ENCODE measurements at regions not wholly inside any gene's neighbourhood (a gene's known extent, or its start where the extent isn't known, plus 50 kb on each side); places are given as distances from the start of the nearest gene placed in this dataset.
A peak's percentile ranks its signal among the peaks of the same experiment; 100 is the strongest.

DNA sequence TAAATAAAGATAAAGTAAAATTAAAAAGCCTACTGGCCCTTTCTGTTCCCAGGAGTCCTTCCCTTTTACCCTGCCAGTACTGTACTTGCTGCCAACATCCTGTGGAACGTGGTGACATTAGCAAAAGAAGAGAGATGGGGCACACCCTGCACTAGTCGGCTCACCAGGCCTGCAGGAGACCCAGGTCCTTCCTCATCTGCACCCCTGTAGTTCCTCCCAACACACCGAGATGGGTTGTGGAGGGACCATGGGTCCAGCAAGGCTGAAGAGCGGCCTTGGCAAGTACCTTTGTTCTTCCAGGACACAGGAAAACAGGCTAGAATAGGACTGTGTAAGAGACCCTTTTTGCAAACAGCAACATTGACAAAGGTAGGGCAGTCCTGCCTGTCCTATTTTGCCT, 98.7 kb upstream of the TMPRSS2 start:
- Histone ChIP-seq H3K4me3 (no peak overlapping the region), H3K9me3 (no peaks in the 10 kb centered on the region), H3K27me3 (peaks cover 0 to 4% of the 10 kb centered on the region in 2 donors), H3K36me3 (no peaks in the 10 kb centered on the region), H3K4me1 (peaks cover 0 to 5% (median 3%) of the 10 kb centered on the region in 4 donors), H3K27ac (no peak overlapping the region)
- no peak for DNase-seq
- intact Hi-C loops (cut with DNase I; ENCODE audit: low total_unique reads): loop anchor here (10.0 kb wide), 1 partner anchor 518 kb away; no protein-coding TSS in a partner anchor
- TF ChIP-seq, protein P1, sequence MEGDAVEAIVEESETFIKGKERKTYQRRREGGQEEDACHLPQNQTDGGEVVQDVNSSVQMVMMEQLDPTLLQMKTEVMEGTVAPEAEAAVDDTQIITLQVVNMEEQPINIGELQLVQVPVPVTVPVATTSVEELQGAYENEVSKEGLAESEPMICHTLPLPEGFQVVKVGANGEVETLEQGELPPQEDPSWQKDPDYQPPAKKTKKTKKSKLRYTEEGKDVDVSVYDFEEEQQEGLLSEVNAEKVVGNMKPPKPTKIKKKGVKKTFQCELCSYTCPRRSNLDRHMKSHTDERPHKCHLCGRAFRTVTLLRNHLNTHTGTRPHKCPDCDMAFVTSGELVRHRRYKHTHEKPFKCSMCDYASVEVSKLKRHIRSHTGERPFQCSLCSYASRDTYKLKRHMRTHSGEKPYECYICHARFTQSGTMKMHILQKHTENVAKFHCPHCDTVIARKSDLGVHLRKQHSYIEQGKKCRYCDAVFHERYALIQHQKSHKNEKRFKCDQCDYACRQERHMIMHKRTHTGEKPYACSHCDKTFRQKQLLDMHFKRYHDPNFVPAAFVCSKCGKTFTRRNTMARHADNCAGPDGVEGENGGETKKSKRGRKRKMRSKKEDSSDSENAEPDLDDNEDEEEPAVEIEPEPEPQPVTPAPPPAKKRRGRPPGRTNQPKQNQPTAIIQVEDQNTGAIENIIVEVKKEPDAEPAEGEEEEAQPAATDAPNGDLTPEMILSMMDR (IDR thresholded peaks at IDR 0.05): no peak

DNA sequence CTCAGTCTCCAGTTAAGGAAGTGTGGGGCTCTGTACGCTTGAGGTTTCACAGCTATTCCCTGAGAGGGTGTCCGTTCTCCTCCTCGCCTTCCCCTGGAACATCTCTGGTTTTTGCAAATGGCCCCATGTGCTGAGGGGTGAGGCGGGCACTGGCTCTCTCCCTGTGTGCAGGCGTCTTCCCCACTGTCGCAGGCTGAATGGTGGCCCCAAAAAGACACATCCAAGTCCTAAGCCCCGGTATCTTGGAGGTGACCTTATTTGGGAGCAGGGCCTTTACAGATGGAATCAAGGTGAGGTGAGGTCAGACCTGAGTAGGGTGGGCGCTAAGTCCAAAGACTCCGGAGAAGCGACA, 98.0 kb upstream of the TMPRSS2 start:
- Histone ChIP-seq H3K27me3 (peaks cover 0 to 4% of the 10 kb centered on the region in 2 donors), H3K36me3 (no peaks in the 10 kb centered on the region), H3K27ac (no peak overlapping the region), H3K4me3 (no peak overlapping the region), H3K9me3 (no peaks in the 10 kb centered on the region), H3K4me1 (peaks cover 0 to 10% (median 3%) of the 10 kb centered on the region in 4 donors)
- TF ChIP-seq, protein P1 (IDR thresholded peaks at IDR 0.05): no peak
- no peak for DNase-seq
- intact Hi-C loops (cut with DNase I; ENCODE audit: low total_unique reads): loop anchor here (10.0 kb wide), 1 partner anchor 519 kb away; no protein-coding TSS in a partner anchor

DNA sequence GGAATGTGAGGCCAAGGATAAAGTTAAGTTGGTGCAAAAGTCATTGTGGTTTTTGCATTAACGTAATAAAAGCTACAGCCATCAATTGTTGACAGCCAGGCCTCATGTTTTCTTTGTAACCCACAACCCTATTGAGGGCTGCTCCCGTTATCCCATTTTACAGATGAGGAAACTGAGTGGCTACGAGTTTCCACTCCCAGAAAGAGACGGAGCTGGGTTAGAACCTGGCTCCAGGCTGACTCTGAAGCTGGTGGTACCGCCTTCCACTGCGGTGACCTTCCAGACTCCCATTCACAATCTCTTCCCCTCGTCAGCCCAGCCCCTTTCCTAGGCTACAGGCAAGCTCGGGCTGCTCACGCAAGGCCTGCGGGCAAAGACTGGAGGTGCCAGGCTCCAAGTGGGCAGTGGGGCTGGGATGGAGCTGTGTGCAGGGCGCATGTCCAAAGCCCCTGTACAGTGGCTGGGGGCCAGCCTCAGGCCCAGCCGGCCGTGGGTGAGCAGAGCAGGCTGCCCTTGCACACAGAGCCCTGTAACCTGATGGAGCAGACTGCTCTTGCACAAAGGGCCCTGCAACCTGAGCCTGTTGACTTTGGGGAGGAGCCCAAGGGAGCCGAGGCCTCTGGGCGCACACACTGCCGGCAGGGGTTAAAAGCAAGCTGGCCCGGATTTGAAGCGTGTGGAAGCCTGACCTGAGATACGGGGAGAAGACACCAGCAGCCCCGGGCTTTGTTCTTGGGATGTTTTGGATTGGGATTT, 97.4 kb upstream of the TMPRSS2 start:
- Histone ChIP-seq H3K4me3 (no peak overlapping the region), H3K27me3 (peaks cover 0 to 4% of the 10 kb centered on the region in 2 donors), H3K4me1 (peaks cover 0 to 10% (median 3%) of the 10 kb centered on the region in 4 donors), H3K36me3 (no peaks in the 10 kb centered on the region), H3K9me3 (no peaks in the 10 kb centered on the region), H3K27ac (no peak overlapping the region)
- TF ChIP-seq, protein P1 (IDR thresholded peaks at IDR 0.05): no peak
- peak in 1 of 2 donors; percentile 18 for DNase-seq
- intact Hi-C loops (cut with DNase I; ENCODE audit: low total_unique reads): loop anchor here (10.0 kb wide), 1 partner anchor 519 kb away; no protein-coding TSS in a partner anchor

DNA sequence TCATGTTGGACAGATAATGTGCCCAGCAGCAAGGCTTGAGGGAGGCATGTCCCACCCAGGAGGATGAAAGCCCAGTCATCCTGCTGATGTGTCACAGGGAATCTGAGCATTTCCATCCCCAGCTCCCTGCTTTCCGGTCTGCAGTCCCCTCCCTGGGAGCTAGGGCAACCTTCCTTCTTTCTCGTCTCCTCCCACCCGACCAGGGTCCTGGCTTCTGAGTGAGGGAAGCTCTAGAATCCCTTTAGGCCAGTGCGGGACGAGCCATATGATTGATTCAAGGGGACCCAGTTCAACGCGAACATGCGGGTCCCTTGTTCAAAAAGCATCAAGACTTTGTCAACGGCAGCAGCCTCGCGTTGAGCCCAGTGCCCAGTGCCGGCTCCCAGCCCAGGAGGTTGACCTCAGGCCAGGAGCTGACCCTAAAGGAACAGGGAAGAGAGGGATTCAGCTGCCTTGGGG, 96.7 kb upstream of the TMPRSS2 start:
- DNase-seq: peak in 1 of 2 donors; percentile 10

DNA sequence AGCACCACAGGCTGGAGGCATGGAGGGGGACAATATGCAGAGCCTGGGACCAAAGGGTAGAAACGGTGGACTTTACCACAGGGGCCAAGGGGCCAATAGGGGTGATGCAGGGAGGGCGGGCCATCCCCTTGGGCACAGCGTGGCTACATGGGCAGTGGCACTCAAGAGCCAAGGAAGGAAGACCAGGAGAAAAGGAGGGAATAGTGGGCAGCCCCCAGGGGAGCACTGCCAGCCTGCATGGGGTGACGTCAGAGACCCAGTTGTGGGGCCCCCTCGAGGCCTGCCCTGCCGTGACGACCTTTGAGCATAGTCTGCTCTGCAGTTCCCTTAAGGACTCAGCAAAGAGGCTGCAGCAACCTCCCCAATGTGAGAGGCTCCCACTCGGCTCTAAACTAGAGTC, 95.5 kb upstream of the TMPRSS2 start:
- no peaks in the 10 kb centered on the region for H3K36me3 ChIP-seq
- H3K4me3 ChIP-seq: no peak overlapping the region
- DNase-seq: peak in 1 of 2 donors; percentile 9
- H3K27ac ChIP-seq: no peak overlapping the region
- H3K4me1 ChIP-seq: peaks cover 0 to 10% (median 3%) of the 10 kb centered on the region in 4 donors
- no peaks in the 10 kb centered on the region for H3K9me3 ChIP-seq
- intact Hi-C loops (cut with DNase I; ENCODE audit: low total_unique reads): loop anchor here (10.0 kb wide), 1 partner anchor 521 kb away; no protein-coding TSS in a partner anchor
- TF ChIP-seq, protein P1 (IDR thresholded peaks at IDR 0.05): no peak
- H3K27me3 ChIP-seq: peaks cover 0 to 4% of the 10 kb centered on the region in 2 donors

More for the DNA sequence above, 96.7 kb upstream of the TMPRSS2 start:
- Histone ChIP-seq H3K9me3 (no peaks in the 10 kb centered on the region), H3K4me1 (peaks cover 0 to 10% (median 3%) of the 10 kb centered on the region in 4 donors), H3K36me3 (no peaks in the 10 kb centered on the region), H3K27ac (no peak overlapping the region), H3K4me3 (no peak overlapping the region), H3K27me3 (peaks cover 0 to 4% of the 10 kb centered on the region in 2 donors)
- TF ChIP-seq, protein P1 (IDR thresholded peaks at IDR 0.05): no peak
- intact Hi-C loops (cut with DNase I; ENCODE audit: low total_unique reads): loop anchor here (10.0 kb wide), 1 partner anchor 520 kb away; no protein-coding TSS in a partner anchor
